ENCODE measurements at regions not wholly inside any gene's neighbourhood (a gene's known extent, or its start where the extent isn't known, plus 50 kb on each side); places are given as distances from the start of the nearest gene placed in this dataset.

DNA sequence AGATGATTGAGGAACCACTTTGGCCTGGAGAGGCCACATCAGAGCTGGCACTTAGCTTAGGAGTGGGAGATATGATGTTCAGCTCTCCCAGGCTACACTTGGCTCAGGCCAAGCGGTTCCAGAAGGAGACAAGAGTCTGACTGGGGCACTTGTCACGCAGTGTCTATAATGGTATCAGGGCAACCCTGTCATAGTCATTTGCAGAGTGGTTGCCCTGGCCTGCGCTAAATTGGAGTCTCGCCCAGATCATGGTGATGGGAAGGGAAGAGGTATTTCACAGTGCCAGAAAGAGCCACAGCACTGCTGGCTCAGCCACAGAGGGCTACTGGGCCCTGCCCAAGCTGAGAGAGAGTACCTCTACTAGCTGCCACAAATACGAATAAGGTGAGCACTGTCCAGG lies 186.9 kb upstream of the CRBN start:
- TF ChIP-seq ZNF384 (IDR thresholded peaks at IDR 0.05) (no peak), HDGF (IDR thresholded peaks at IDR 0.05; ENCODE audit: borderline replicate concordance) (no peak), CTBP1 (IDR thresholded peaks at IDR 0.05; ENCODE audit: borderline replicate concordance) (no peak), ARNT (IDR thresholded peaks at IDR 0.05) (no peak), SP1 (IDR thresholded peaks at IDR 0.05) (no peak), TARDBP (IDR thresholded peaks at IDR 0.05) (no peak), NFRKB (IDR thresholded peaks at IDR 0.05) (no peak), ELF4 (IDR thresholded peaks at IDR 0.05) (no peak), BHLHE40 (IDR thresholded peaks at IDR 0.05; ENCODE audit: borderline replicate concordance) (no peak), FOXA1 (IDR thresholded peaks at IDR 0.05) (no peak), FOXM1 (IDR thresholded peaks at IDR 0.05; ENCODE audit: borderline replicate concordance) (no peak), L3MBTL2 (conservative IDR thresholded peaks at IDR 0.05) (no peak)
- TF ChIP-seq, protein P1, sequence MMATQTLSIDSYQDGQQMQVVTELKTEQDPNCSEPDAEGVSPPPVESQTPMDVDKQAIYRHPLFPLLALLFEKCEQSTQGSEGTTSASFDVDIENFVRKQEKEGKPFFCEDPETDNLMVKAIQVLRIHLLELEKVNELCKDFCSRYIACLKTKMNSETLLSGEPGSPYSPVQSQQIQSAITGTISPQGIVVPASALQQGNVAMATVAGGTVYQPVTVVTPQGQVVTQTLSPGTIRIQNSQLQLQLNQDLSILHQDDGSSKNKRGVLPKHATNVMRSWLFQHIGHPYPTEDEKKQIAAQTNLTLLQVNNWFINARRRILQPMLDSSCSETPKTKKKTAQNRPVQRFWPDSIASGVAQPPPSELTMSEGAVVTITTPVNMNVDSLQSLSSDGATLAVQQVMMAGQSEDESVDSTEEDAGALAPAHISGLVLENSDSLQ (IDR thresholded peaks at IDR 0.05): no peak
